ENCODE measurements at regions not wholly inside any gene's neighbourhood (a gene's known extent, or its start where the extent isn't known, plus 50 kb on each side); places are given as distances from the start of the nearest gene placed in this dataset.
"Not testable (repeated sequence)": the region's sequence is repeated elsewhere in the genome, so short reads cannot be mapped to it uniquely, and the experiment has no call there.

GRCh38 chr12:107515446-107515958 is 170.1 kb upstream of the PWP1 start:
- in situ Hi-C loops (cut with MboI; ENCODE audit: low sequenced_read_pairs): no loop called here

- in situ Hi-C loops (cut with MboI; ENCODE audit: low sequenced_read_pairs): not testable (repeated sequence)
These were observed 167.8 kb upstream of the PWP1 start for GRCh38 chr12:107517816-107518215.

- in situ Hi-C loops (cut with MboI; ENCODE audit: low sequenced_read_pairs): no loop called here
These were observed 166.7 kb upstream of the PWP1 start for GRCh38 chr12:107518868-107519267.

GRCh38 chr12:107519906-107520859 is 165.4 kb upstream of the PWP1 start:
- in situ Hi-C loops (cut with MboI; ENCODE audit: low sequenced_read_pairs): no loop called here

- in situ Hi-C loops (cut with MboI; ENCODE audit: low sequenced_read_pairs): no loop called here
These were observed 163.7 kb upstream of the PWP1 start for GRCh38 chr12:107521826-107522355.

- in situ Hi-C loops (cut with MboI; ENCODE audit: low sequenced_read_pairs): no loop called here
These were observed 162.7 kb upstream of the PWP1 start for GRCh38 chr12:107522692-107523477.

- in situ Hi-C loops (cut with MboI; ENCODE audit: low sequenced_read_pairs): no loop called here
These were observed 161.6 kb upstream of the PWP1 start for GRCh38 chr12:107523775-107524535.

- in situ Hi-C loops (cut with MboI; ENCODE audit: low sequenced_read_pairs): no loop called here
These were observed 160.4 kb upstream of the PWP1 start for GRCh38 chr12:107525063-107525718.

- in situ Hi-C loops (cut with MboI; ENCODE audit: low sequenced_read_pairs): no loop called here
These were observed 159.7 kb upstream of the PWP1 start for GRCh38 chr12:107525719-107526554.

- in situ Hi-C loops (cut with MboI; ENCODE audit: low sequenced_read_pairs): no loop called here
These were observed 158.9 kb upstream of the PWP1 start for GRCh38 chr12:107526555-107527180.

GRCh38 chr12:107528731-107529365 is 156.8 kb upstream of the PWP1 start:
- in situ Hi-C loops (cut with MboI; ENCODE audit: low sequenced_read_pairs): no loop called here

- in situ Hi-C loops (cut with MboI; ENCODE audit: low sequenced_read_pairs): no loop called here
These were observed 155.6 kb upstream of the PWP1 start for GRCh38 chr12:107529991-107530390.

GRCh38 chr12:107530701-107531100 is 154.9 kb upstream of the PWP1 start:
- in situ Hi-C loops (cut with MboI; ENCODE audit: low sequenced_read_pairs): no loop called here

- in situ Hi-C loops (cut with MboI; ENCODE audit: low sequenced_read_pairs): no loop called here
These were observed 152.4 kb upstream of the PWP1 start for GRCh38 chr12:107533218-107533617.

GRCh38 chr12:107536613-107537012 is 149.0 kb upstream of the PWP1 start:
- in situ Hi-C loops (cut with MboI; ENCODE audit: low sequenced_read_pairs): no loop called here

GRCh38 chr12:107537464-107538119 is 148.0 kb upstream of the PWP1 start:
- in situ Hi-C loops (cut with MboI; ENCODE audit: low sequenced_read_pairs): no loop called here

GRCh38 chr12:107539196-107539939 is 146.2 kb upstream of the PWP1 start:
- in situ Hi-C loops (cut with MboI; ENCODE audit: low sequenced_read_pairs): no loop called here
